ENCODE measurements at regions not wholly inside any gene's neighbourhood (a gene's known extent, or its start where the extent isn't known, plus 50 kb on each side); places are given as distances from the start of the nearest gene placed in this dataset.

DNA sequence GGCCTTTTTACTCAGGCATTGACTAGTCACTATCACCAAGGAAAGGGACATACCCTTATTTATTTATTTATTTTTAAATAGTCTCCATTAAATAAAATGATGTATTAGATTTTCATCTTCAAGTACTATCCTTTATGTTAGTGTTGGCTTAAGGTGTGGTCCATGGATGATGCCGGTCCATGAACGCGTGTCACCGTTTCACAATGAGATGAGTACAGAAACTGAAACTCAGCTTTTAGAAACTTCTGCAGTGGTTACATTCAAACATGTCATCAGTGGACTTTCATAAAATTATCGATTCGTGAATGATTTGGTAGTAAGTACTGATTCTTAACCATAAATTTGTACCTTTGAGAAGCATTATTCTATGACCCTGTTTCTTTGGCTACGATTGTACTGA is 166.6 kb downstream of the SATB1 start:
- TF ChIP-seq, protein P1, sequence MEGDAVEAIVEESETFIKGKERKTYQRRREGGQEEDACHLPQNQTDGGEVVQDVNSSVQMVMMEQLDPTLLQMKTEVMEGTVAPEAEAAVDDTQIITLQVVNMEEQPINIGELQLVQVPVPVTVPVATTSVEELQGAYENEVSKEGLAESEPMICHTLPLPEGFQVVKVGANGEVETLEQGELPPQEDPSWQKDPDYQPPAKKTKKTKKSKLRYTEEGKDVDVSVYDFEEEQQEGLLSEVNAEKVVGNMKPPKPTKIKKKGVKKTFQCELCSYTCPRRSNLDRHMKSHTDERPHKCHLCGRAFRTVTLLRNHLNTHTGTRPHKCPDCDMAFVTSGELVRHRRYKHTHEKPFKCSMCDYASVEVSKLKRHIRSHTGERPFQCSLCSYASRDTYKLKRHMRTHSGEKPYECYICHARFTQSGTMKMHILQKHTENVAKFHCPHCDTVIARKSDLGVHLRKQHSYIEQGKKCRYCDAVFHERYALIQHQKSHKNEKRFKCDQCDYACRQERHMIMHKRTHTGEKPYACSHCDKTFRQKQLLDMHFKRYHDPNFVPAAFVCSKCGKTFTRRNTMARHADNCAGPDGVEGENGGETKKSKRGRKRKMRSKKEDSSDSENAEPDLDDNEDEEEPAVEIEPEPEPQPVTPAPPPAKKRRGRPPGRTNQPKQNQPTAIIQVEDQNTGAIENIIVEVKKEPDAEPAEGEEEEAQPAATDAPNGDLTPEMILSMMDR (conservative IDR thresholded peaks at IDR 0.05 in 1 of 2, IDR thresholded peaks at IDR 0.05 in 1 of 2; ENCODE audit: extremely low read depth in 1 of 2, insufficient read depth in 1 of 2, low read depth in 1 of 2, low read length in 2 of 2), result no peak
- TF ChIP-seq EZH2 (IDR thresholded peaks at IDR 0.05; ENCODE audit: borderline replicate concordance, low read length), result no peak
